ENCODE measurements at regions not wholly inside any gene's neighbourhood (a gene's known extent, or its start where the extent isn't known, plus 50 kb on each side); places are given as distances from the start of the nearest gene placed in this dataset.
"Not testable (repeated sequence)": the region's sequence is repeated elsewhere in the genome, so short reads cannot be mapped to it uniquely, and the experiment has no call there.

- no peak for DNase-seq
Observed at GRCh38 chr2:187198136-187198535, 249.9 kb downstream of the CALCRL start.

- no peak for DNase-seq
Observed at GRCh38 chr2:187194049-187194448, 254.0 kb downstream of the CALCRL start.

GRCh38 chr2:187188783-187189631 lies 259.0 kb downstream of the CALCRL start:
- DNase-seq: no peak

DNA sequence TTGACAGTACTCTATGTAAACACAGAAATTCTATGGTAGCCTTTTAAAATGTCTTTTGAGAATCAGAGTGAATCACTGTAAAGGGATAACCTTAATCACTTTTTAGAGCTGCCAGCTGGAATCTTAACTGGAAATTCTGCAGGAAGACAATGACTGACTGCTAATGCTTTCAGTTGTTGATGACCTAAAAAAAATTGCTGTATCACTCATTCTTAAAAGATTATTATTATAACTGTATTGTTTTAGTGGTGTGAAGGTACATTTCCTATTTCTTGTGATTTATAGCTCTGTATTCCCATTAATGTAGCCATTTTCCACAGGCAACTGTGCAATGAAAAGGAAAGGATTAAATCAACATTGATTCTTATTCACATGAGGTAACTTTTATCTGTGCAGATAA lies 260.5 kb downstream of the CALCRL start:
- no peak for DNase-seq

GRCh38 chr2:187180529-187180928 lies 267.5 kb downstream of the CALCRL start:
- DNase-seq: no peak

DNA sequence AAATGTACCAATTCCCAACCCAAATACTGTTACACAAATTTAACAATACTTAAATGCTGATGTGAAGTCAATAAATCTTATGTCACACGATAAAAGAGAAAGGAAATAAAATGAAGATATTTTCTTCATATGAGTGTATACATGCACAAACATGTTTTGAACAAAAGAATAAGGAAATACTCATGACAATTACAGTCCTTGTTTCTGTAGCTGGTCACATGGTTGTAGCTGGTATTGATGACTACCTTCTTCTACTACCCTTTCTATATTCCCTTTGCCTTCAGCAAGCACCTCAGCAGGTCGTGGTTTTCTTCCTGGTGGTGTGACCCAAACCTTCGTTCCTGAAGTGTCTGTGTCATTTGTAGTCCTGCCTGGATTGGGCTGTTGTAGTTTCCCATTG lies 269.2 kb downstream of the CALCRL start:
- DNase-seq: not testable (repeated sequence)

DNA sequence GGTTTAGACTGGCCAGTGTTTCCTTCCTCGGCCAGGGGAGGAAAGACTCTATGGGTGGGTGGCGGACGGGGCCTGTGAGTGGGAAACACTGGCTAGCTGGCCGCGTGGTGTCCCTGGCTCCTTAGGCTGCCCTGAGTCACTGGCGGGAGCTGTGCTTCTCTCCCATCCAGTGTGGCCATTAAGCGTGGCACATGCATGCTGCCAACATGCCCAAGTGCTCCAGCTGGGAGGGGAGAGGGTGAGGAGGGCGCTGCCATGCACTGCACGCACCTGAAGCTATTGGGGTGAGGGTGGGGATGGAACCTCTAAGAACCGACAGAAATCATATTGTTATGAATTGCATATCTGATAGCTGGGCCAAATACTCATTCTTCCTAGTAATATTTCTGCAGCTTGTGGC lies 270.8 kb downstream of the CALCRL start:
- DNase-seq: no peak

DNA sequence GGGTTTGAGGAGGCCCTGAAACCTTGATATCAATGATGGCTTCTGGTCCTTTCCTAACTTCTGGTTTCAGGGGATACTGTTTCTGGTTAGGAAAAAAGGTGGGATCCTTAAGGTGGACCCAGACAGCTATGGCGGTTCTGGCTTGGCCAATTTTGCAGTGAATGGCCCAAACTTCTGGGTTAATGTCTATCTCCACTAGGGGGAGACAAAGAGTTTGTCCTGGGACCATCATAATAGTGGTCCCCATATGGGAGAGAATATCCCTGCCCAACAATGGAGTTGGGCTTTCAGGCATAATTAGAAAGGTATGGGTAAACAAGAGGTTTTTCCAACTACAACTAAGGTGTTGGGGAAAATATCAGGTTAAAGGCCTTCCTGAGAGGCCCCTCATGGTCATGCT lies 273.5 kb downstream of the CALCRL start:
- peak; percentile 14 for DNase-seq

DNA sequence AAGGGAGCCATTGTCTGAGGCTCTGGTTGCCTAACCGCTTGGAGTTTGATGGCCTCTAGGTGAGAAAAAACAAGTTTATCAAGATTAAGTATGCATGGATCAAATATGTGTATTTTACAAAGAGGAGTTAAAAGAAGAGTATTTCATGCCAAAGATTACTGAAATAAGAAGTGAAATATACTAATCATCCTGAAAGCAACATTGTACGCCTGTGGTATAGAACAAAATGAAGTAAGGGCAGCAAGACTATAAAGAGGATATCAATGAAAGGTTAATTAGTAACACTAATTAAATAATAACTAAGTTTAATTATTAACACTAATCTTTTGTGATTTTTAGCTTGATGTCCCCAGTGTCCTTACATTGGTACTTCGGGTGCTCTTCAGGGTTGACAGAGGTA lies 276.7 kb downstream of the CALCRL start:
- no peak for DNase-seq

GRCh38 chr2:187169864-187170263 lies 278.2 kb downstream of the CALCRL start:
- DNase-seq: no peak

GRCh38 chr2:187168720-187169713 lies 279.0 kb downstream of the CALCRL start:
- DNase-seq: no peak

GRCh38 chr2:187167491-187167890 lies 280.6 kb downstream of the CALCRL start:
- no peak for DNase-seq

DNA sequence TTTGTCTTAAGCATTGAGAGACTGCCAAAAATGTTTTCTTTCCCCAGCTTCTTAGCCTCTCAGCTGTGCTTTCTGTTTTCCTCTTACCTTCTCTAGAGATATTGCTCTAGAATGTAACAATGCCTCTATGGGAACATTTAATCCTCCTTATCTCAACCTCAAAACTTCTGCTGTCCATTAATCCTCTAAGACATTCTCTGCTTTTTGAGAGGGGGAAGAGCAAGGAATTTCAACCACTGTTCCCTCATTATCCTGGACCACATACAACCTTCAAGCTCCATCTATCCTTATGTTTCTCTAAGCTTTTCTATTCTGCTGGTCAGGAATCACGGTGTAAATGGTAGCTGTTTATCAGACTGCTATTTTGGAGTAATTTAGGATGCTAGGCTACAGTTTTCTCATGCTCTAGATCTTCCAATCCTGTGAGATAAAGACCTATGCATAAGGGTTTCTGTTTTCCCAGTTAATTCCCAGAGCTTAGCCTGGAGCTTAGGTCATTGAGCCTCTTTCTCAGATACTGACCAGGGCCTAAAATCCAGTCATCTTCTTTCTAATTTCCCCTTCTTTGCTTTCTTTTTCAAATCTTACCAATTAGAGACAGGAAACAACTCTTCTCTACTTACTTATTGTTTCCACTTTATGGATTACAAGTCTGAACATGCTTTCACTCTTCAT lies 282.0 kb downstream of the CALCRL start:
- DNase-seq: no peak

DNA sequence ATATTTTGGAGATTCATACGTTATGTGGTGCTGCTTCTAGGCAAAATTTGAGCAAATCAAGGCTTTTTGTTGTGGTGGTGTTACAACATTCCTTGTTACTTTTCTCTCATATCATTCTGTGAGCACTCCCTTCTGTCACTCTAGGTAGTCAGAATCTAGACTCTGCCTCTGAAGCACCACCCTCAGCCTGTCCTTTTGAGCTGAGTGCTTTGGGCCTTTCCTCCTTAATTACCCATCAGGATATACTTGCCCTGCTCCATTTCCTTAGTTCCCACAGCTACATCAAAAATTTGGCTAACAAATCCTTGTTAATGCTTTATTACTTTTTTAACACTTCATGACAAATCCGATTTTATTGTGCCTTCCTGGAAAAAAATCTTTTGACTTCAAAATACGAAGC lies 289.6 kb downstream of the CALCRL start:
- no peak for DNase-seq

GRCh38 chr2:187157046-187157445 lies 291.0 kb downstream of the CALCRL start:
- no peak for DNase-seq

GRCh38 chr2:187155476-187155875 lies 292.6 kb downstream of the CALCRL start:
- no peak for DNase-seq

DNA sequence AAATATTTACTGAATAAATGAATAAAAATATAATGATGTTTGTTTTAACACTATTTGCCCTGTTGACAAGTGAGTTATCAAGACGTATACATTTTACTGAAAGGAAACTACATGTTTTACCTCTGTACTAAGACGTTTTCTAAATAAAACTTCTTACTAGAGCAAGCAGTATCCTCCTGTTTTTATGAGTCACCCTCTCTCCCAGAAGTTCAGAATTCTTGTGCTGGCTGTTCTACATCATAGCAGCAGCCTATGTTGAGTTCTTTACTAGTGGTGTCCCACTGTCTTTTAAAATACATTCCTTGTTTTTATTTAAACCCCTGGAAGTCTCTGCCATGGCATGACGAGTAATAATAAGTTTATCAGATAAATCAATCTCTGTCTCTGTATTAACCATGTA lies 297.4 kb downstream of the CALCRL start:
- no peak for DNase-seq

- no peak for DNase-seq
Observed at GRCh38 chr2:187148059-187148714, 299.2 kb upstream of the ZSWIM2 start.

DNA sequence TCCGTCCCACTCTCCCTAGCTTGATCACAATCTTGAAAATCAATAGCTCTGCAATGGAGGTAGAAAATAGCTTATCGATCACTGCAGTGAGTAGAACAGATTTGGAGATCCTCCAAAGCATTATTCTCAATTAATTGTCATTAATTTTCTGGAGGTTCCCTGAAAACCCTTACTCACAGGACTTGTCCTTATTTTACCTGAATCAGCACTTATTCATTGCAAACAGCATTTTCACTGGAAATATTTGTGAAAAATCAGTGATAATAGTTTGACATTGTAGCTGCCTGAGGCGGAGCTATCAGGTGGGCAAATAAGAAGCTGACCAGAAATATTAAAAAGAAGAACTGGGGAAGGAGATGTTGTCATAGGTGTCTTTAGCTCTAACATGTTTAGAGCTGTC lies 294.6 kb upstream of the ZSWIM2 start:
- DNase-seq: no peak

GRCh38 chr2:187139469-187139868 lies 290.5 kb upstream of the ZSWIM2 start:
- DNase-seq: no peak

DNA sequence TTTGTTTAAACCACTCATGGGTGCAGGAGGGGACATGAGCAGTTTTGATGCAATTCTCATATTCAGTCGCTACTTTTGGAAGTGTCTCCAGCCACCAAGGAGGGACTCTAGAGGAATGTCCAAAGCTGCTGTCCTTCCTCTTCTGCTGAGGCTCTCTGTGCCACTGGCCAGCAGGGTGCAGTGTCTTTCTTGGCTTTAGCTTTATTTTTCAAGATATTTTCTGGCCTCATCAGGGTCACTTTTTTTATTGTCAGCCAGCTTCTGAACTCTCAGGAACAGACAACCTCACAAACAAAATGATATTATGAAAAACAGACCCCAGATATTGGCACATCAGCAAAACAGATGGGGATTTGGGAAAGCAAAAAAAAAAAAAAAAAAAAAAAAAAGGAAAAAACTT lies 289.3 kb upstream of the ZSWIM2 start:
- no peak for DNase-seq

- DNase-seq: no peak
Observed at GRCh38 chr2:187136646-187137045, 287.7 kb upstream of the ZSWIM2 start.

DNA sequence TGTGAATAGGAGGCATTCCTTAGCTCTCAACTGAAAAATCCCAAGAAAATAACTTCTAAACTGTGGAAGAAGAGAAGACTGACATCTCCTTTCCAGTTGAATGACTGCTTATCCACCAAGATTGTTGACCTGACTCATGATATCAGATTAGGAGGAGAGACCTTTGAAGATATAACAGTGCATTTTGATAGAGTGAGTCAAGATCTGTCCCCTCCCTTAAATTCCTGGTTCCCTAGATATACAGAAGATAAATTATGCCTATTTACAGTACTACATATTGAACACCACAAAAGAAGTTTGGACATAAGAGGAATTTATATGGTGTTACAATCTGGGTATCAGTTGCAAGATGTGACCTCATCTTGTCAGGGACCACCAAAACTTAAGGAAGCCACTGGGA lies 285.3 kb upstream of the ZSWIM2 start:
- DNase-seq: no peak
